HL-60 (cell line): ENCODE measurements at regions not wholly inside any gene's neighbourhood (a gene's known extent, or its start where the extent isn't known, plus 50 kb on each side); places are given as distances from the start of the nearest gene placed in this dataset.

ENCODE experiments used
- CTCF ChIP-seq: IDR thresholded peaks from one replicate; pipeline ENCODE4 v1.5.1; 2011; ENCODE audit warnings: low read length, control low read depth, inconsistent platforms; ENCODE audit not compliant: insufficient read depth
- GABPA ChIP-seq: IDR thresholded peaks from 2 replicates; pipeline ENCODE4 v1.6.1; 2012; ENCODE audit warnings: low read depth
- POLR2AphosphoS5 ChIP-seq: IDR thresholded peaks from 2 replicates; pipeline ENCODE4 v1.6.1; 2012; ENCODE audit warnings: low read depth
- REST ChIP-seq: IDR thresholded peaks from 2 replicates; pipeline ENCODE4 v1.6.1; 2012; ENCODE audit warnings: low read depth; ENCODE audit not compliant: insufficient replicate concordance
- SPI1 ChIP-seq: IDR thresholded peaks from 2 replicates; pipeline ENCODE4 v1.6.1; 2012; ENCODE audit warnings: low read depth, mild to moderate bottlenecking, borderline replicate concordance

- TF ChIP-seq CTCF (no peak), REST (no peak), POLR2AphosphoS5 (no peak), GABPA (no peak), SPI1 (no peak)
Measured at GRCh38 chr7:153286763-153287162, 527.2 kb downstream of the ACTR3B start.
